ENCODE measurements at regions not wholly inside any gene's neighbourhood (a gene's known extent, or its start where the extent isn't known, plus 50 kb on each side); places are given as distances from the start of the nearest gene placed in this dataset.
A peak's percentile ranks its signal among the peaks of the same experiment; 100 is the strongest.

DNA sequence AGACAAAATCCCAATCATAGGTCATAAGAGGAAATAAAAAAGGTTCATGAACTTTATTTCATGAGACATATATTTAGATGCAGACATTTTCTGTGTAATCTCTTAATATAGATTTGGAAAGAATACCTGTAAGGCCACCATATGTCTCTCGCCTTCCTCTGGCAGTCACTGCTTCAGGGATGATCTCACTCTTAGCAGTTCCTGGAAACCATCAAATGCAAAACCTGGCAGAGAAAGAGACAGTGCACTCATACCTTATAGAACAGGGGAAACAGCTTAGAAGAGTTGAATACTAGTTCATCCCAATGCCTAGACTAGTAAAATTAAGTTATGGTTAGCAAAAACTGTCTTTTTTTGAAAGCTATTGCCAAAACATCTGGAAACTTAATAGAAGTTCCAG is 243.3 kb downstream of the GASK1B start:
- H3K27me3 ChIP-seq: no peaks in the 10 kb centered on the region
- H3K9me3 ChIP-seq: no peaks in the 10 kb centered on the region
- no peak overlapping the region for H3K4me3 ChIP-seq
- TF ChIP-seq, protein P1, sequence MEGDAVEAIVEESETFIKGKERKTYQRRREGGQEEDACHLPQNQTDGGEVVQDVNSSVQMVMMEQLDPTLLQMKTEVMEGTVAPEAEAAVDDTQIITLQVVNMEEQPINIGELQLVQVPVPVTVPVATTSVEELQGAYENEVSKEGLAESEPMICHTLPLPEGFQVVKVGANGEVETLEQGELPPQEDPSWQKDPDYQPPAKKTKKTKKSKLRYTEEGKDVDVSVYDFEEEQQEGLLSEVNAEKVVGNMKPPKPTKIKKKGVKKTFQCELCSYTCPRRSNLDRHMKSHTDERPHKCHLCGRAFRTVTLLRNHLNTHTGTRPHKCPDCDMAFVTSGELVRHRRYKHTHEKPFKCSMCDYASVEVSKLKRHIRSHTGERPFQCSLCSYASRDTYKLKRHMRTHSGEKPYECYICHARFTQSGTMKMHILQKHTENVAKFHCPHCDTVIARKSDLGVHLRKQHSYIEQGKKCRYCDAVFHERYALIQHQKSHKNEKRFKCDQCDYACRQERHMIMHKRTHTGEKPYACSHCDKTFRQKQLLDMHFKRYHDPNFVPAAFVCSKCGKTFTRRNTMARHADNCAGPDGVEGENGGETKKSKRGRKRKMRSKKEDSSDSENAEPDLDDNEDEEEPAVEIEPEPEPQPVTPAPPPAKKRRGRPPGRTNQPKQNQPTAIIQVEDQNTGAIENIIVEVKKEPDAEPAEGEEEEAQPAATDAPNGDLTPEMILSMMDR (IDR thresholded peaks at IDR 0.05): no peak
- no peaks in the 10 kb centered on the region for H3K36me3 ChIP-seq
- no peak for DNase-seq
- no peak overlapping the region for H3K27ac ChIP-seq
- intact Hi-C loops (cut with DNase I; ENCODE audit: low total_unique reads): no loop called here
- no peaks in the 10 kb centered on the region for H3K4me1 ChIP-seq

DNA sequence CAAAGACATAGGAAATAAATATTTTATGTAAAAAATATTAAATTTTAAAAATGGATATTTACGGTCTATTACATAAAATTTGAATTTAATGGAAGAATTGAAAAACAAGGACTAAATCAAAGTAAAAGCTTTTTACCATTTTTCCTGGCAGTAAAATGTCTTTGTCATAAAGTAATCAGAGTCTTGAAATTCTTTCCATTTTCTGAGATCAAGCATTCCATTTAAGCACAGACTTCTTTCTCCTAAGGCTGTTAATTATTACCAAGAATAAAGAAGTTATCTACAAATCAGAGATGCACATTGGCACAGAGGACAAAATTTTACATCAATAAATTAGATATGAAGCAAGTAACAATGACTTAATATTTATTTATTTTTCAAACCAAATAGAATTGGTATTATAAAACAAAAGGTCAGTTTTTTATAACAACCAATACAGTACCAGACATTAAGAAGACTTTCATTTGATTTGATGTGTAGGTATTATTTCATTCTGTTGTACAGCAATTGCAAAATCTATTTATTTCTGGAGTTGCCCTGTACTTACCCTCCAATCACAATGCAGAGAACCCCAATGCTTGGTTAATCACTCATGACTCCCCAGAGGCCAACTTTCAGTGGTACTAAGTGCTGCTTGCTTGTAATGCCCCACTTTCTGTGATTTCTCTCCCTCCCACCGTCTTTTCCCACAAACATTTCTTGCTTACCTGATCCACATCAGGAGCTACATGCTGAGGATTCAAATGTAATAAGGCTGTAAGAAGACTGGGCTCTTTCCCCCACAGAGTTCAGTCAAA is 254.6 kb downstream of the GASK1B start:
- Histone ChIP-seq H3K27me3 (no peaks in the 10 kb centered on the region), H3K9me3 (no peaks in the 10 kb centered on the region), H3K27ac (peak overlapping the region in 1 of 2 donors; percentile 23), H3K4me1 (peaks cover 0 to 18% (median 3%) of the 10 kb centered on the region in 4 donors), H3K36me3 (no peaks in the 10 kb centered on the region), H3K4me3 (no peak overlapping the region)
- TF ChIP-seq, protein P1 (IDR thresholded peaks at IDR 0.05): no peak
- DNase-seq: no peak
- intact Hi-C loops (cut with DNase I; ENCODE audit: low total_unique reads): no loop called here

DNA sequence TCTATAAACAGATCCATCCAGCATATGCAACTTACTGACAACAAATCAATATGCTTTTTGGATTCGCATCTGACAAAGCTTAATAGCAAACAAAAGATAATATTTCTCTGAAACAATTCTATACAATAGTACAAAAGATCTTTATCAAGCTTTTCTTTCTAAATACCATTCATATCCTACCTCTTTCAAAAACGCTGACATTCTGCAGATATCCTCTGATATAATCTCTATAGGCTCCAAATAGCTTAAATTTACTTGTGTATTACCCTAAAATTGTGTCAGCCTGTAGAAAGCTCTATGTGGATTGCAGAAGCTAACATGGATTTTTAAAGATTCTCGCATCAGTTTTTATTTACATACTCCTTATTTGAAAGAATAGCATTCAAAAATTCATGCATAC is 260.6 kb downstream of the GASK1B start:
- Histone ChIP-seq H3K4me1 (peaks cover 0 to 3% (median 0%) of the 10 kb centered on the region in 4 donors), H3K27me3 (no peaks in the 10 kb centered on the region), H3K9me3 (no peaks in the 10 kb centered on the region), H3K4me3 (no peak overlapping the region), H3K36me3 (no peaks in the 10 kb centered on the region), H3K27ac (no peak overlapping the region)
- DNase-seq: no peak
- TF ChIP-seq, protein P1 (IDR thresholded peaks at IDR 0.05): no peak
- intact Hi-C loops (cut with DNase I; ENCODE audit: low total_unique reads): no loop called here

DNA sequence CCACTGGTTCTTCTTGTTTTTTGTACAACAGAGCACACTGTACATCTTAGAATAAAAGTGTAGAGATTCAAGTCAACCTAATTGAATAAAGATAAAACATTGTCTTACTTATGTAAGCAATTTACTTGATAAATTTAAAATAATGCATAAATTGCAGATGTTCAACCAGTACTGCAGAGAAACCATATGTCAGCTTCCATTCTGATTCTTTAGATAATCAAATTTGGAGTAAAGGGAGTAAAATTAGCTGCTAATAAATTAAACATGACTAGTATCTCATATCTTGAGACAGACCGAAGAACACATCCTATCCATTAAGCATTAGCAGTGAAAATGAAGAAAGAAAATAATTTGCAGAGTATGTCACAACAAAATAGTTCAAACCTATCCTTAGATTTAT is 261.2 kb downstream of the GASK1B start:
- Histone ChIP-seq H3K9me3 (no peaks in the 10 kb centered on the region), H3K4me1 (no peaks in the 10 kb centered on the region), H3K36me3 (no peaks in the 10 kb centered on the region), H3K27me3 (no peaks in the 10 kb centered on the region), H3K27ac (no peak overlapping the region), H3K4me3 (no peak overlapping the region)
- TF ChIP-seq, protein P1 (IDR thresholded peaks at IDR 0.05): no peak
- no peak for DNase-seq
- intact Hi-C loops (cut with DNase I; ENCODE audit: low total_unique reads): no loop called here

DNA sequence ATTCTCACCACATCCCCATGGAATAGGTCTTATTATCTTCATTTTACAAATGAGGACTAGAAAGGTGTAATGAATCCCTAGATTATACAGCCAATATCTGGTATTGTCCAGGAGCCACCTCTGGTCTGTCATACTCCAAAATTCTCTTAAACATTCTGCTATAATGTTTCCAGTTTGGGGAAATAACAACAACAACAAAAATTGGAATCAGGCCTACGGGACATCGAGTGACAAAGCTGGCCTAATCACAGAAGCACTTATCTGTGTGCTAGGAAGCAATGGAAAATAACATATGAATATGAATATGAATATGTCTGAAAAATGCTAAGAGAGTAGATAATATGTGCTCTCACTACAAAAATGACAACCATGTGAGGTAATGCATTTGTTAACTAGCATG is 264.1 kb downstream of the GASK1B start:
- Histone ChIP-seq H3K9me3 (no peaks in the 10 kb centered on the region), H3K4me1 (no peaks in the 10 kb centered on the region), H3K27ac (no peak overlapping the region), H3K36me3 (no peaks in the 10 kb centered on the region), H3K27me3 (no peaks in the 10 kb centered on the region), H3K4me3 (no peak overlapping the region)
- TF ChIP-seq, protein P1 (IDR thresholded peaks at IDR 0.05): no peak
- intact Hi-C loops (cut with DNase I; ENCODE audit: low total_unique reads): no loop called here
- DNase-seq: no peak

All from tibial artery (tissue), 4 donors.